Head of caudate nucleus (tissue), 42 donors: ENCODE measurements at regions not wholly inside any gene's neighbourhood (a gene's known extent, or its start where the extent isn't known, plus 50 kb on each side); places are given as distances from the start of the nearest gene placed in this dataset.
A peak's percentile ranks its signal among the peaks of the same experiment; 100 is the strongest.
"Not testable (repeated sequence)": the region's sequence is repeated elsewhere in the genome, so short reads cannot be mapped to it uniquely, and the experiment has no call there.

Experiments used
- DNase-seq, 42 donors: peaks; one replicate each; pipeline versions ENCODE4 v3.0.0 to v3.0.0-alpha.2; 2020 to 2021; ENCODE audit warnings: mixed read lengths in 7 of 42
- intact Hi-C: fragments of 100-400 bp; cut with DNase I; formaldehyde crosslinking; loops from one replicate; pipeline ENCODE4 v1.15.0; 2022

GRCh38 chr3:66552846-66553245, 52.0 kb upstream of the LRIG1 start:
- intact Hi-C loops = no loop called here
- DNase-seq = no peak

- intact Hi-C loops = no loop called here
- DNase-seq = no peak
Measured at GRCh38 chr3:66553441-66554113, 52.8 kb upstream of the LRIG1 start.

- intact Hi-C loops = no loop called here
- DNase-seq = no peak
Measured at GRCh38 chr3:66554178-66554577, 53.4 kb upstream of the LRIG1 start.

DNA sequence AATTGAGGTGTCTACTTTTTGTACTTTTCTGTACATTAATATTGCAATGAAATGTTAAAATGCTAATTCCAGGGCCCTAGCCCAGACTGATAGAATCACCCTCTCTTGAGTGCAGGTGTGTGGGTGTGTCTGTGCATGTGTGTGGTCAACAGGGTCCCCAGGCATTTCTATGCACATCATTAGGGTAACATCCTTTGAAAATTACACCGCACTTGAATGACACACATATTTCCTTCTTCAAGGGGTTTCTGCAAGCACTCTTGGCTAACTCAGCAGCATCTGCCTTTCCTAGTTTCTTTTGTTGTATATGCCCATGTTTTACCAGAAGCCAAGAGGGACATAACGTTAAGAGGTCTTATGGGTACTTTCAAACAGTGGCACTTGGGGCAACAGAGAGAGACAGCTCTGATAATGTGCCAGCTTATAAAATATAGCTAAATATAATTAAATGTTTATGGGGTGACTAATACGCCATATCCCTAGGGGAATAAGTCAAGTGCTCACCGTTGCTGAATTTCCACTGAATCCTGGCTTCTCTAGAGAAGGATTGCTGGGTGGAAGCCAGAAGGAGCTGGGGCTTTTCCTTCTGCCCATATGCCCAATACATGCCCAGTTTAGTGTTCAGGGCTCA, 54.5 kb upstream of the LRIG1 start:
- DNase-seq = no peak
- intact Hi-C loops = no loop called here

DNA sequence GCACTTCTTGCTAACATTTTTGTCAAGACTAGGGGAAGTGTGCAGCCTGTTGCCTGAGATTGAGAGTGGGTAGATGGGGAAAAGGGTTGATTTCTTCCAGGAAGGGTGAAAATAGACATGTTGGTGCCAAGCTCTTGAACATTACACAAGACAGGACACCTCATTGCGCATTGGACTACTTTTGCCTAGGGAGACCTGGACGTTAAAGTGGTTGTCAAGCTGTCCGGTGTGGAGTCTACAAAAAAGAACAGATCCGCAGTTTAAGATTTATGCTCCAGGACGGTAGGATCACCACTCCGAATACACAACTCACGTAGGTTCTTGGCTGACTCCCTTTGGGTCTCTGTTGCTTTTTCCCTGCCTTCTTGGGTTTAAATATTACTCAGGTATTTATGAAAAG, 56.3 kb upstream of the LRIG1 start:
- no peak for DNase-seq
- intact Hi-C loops = no loop called here

DNA sequence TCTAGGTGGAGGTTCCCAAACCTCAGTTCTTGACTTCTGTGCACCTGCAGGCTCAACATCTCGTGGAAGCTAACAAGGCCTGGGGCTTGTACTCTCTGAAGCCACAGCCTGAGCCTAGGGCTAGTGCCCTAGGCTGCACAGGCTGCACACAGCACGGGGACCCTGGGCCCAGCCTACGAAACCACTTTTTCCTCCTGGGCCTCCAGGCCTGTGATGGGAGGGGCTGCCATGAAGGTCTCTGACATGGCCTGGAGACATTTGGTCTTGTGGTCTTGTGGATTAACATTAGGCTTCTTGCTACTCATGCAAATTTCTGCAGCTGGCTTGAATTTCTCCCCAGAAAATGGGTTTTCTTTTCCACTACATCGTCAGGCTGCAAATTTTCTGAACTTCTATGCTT, 59.1 kb upstream of the LRIG1 start:
- DNase-seq, intact Hi-C loops: not testable (repeated sequence)

- intact Hi-C loops = no loop called here
- DNase-seq = no peak
Measured at GRCh38 chr3:66561367-66561766, 60.5 kb upstream of the LRIG1 start.

DNA sequence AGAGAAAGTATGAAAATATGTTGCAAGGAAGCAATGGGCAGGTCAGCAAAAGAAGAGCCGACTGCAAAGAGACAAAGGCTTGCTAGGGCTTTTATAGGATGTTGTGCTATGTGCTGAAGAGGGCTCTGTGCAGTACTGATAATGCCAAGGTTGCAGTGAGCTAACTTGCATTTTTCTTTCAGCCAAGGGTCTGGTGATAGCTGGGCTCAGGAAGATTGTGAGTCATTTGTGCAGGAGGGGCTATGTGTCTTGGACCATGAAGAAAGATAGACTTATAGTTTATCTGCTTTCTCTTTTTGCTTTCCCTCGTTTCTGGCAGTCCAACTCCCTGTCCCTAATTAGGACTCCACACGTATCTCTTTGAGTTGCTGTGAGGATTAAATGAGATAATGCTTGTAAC, 64.5 kb upstream of the LRIG1 start:
- no peak for DNase-seq
- intact Hi-C loops = no loop called here

GRCh38 chr3:66567077-66567476, 66.3 kb upstream of the LRIG1 start:
- no peak for DNase-seq
- intact Hi-C loops = no loop called here

DNA sequence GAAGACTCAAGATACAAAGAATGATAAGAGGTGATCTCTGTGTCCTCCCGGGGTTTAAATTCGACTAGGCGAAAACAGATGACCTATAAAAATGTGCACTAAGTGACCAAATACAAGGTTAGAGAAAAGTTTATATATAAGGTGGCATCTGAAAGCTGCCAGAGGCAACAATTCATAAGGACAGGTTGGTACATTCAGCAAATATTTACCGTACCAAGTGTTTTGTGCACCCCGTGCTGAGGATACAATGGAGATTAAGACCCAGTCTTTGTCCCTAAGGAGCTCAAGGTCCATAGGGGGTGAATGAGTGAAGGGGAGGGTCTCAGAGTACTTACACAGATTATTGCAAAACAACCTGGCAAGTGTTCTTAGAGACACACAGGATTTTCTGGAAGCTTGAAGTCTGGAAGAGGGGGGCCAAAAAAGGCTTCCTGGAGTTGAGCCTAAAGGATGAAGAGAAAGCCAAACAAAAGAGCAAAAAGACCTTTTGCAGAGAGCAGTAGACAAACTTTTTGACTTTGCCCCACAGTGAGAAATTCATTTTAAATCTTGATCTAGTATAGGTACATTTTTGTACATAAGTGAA, 71.4 kb upstream of the LRIG1 start:
- no peak for DNase-seq
- intact Hi-C loops = no loop called here

- intact Hi-C loops = no loop called here
- peak in 4 of 42 donors; percentile 12 to 48 (median 30) for DNase-seq
Measured at GRCh38 chr3:66572938-66573710, 72.3 kb upstream of the LRIG1 start.

DNA sequence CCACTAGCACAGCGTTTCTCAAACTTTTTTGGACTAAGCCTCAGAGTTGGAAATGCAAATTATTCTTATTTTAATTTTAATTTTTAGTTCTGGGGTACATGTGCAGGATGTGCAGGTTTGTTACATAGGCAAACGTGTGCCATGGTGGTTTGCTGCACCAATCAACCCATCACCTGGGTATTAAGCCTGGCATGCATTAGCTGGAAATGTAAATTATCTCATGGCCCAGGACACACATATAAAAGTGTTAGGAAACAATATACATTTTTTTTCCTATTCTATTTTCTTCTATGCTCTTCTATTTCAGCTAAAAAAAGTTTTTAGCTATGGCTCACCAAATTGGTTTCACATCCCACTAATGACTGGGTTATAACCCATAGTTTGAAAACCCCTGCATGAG, 73.3 kb upstream of the LRIG1 start:
- DNase-seq = no peak
- intact Hi-C loops = no loop called here

DNA sequence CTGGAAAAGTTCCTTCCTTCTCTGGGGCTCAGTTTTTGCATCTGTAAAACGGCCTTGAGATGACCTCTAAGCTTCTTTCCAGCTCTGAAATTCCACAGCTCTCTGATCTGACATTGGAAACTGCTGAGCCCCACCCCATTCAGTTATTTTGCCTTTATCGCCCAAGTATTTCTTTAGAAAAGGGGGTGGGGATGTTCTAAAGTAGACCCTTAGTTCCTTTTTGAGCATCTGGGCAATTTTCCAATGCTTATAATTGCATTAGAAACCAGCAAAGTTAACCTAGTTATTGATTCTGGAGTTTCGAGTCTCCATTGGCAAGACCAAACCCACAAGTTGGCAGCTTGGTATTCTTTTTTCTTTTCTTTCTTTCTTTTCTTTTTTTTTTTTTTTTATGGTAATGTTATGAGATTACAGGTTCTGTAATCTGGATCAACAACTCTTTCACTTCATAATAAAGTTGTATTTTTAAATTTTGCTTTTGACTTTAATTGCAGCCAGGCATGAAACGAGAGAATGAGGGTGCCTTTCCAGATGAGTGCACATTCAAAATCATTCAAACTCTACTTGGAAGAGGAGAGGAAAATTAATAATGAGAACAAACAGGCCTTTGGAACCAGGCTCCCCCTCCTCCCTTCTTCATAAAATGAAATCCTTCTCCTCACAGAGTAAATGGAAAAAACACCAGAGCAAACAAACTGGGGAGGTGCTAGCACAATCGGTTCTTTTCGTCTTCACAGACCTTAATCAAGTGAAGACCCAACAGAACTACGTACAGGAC, 76.8 kb upstream of the LRIG1 start:
- intact Hi-C loops = no loop called here
- peak in 8 of 42 donors; percentile 4 to 40 (median 14) for DNase-seq

GRCh38 chr3:66581256-66581655, 80.4 kb upstream of the LRIG1 start:
- intact Hi-C loops = no loop called here
- DNase-seq = no peak

DNA sequence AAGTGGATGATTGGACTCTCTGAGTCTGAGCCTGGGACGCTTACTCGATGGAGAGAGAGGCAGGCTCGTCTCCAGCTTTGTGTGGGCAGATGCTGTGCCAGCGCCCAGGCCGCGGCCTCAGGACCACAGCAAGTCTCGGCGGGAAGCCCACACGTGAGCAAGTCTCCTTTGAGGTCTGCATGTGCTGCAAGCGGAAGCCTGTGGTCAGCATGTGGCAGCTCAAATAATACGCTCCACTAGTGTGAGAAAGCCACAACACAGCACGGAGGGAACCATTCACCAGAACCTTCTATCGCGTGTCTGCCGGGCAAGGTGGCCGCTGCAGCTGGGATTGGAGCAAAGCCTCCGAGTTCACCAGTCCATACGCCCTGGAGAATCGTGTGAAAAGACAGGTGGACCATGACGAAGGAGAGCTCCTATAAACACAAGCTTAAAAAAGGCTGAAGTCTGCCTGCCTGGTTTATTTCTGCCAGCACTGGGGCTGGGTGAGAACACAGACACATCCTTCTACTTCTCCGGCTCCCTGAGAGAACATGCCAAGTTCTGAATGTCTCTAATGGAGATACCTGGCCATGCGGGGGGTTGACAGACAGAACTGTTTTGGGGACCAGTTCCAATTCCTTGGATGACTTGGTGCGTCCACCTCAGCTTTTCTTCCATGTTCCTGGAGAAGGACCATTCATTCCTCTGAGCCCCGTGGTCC, 82.0 kb upstream of the LRIG1 start:
- DNase-seq = no peak
- intact Hi-C loops = no loop called here

GRCh38 chr3:66583424-66584040, 82.7 kb upstream of the LRIG1 start:
- DNase-seq = no peak
- intact Hi-C loops = no loop called here

GRCh38 chr3:66585520-66586095, 84.8 kb upstream of the LRIG1 start:
- intact Hi-C loops = no loop called here
- no peak for DNase-seq

GRCh38 chr3:66586853-66587252, 86.0 kb upstream of the LRIG1 start:
- DNase-seq = no peak
- intact Hi-C loops = no loop called here
